ENCODE measurements at regions not wholly inside any gene's neighbourhood (a gene's known extent, or its start where the extent isn't known, plus 50 kb on each side); places are given as distances from the start of the nearest gene placed in this dataset.
"Not testable (repeated sequence)": the region's sequence is repeated elsewhere in the genome, so short reads cannot be mapped to it uniquely, and the experiment has no call there.

- not testable (repeated sequence) for DNase-seq (ENCODE audit: low read depth in 2 of 2)
Observed at GRCh38 chr18:14989569-14989968, 241.6 kb downstream of the ANKRD30B start.

GRCh38 chr18:14991934-14992445 is 244.0 kb downstream of the ANKRD30B start:
- not testable (repeated sequence) for DNase-seq (ENCODE audit: low read depth in 2 of 2)

GRCh38 chr18:14992758-14993157 is 244.8 kb downstream of the ANKRD30B start:
- not testable (repeated sequence) for DNase-seq (ENCODE audit: low read depth in 2 of 2)

GRCh38 chr18:14995023-14995422 is 247.1 kb downstream of the ANKRD30B start:
- not testable (repeated sequence) for DNase-seq (ENCODE audit: low read depth in 2 of 2)

GRCh38 chr18:14997357-14997756 is 249.4 kb downstream of the ANKRD30B start:
- DNase-seq (ENCODE audit: low read depth in 2 of 2): no peak

- DNase-seq (ENCODE audit: low read depth in 2 of 2): not testable (repeated sequence)
Observed at GRCh38 chr18:14997899-14998298, 249.9 kb downstream of the ANKRD30B start.

GRCh38 chr18:14998360-14999042 is 250.5 kb downstream of the ANKRD30B start:
- DNase-seq (ENCODE audit: low read depth in 2 of 2): not testable (repeated sequence)

- no peak for DNase-seq (ENCODE audit: low read depth in 2 of 2)
Observed at GRCh38 chr18:14999085-14999975, 251.4 kb downstream of the ANKRD30B start.

- not testable (repeated sequence) for DNase-seq (ENCODE audit: low read depth in 2 of 2)
Observed at GRCh38 chr18:15000119-15001037, 252.4 kb downstream of the ANKRD30B start.

GRCh38 chr18:15001038-15001794 is 253.2 kb downstream of the ANKRD30B start:
- not testable (repeated sequence) for DNase-seq (ENCODE audit: low read depth in 2 of 2)

- not testable (repeated sequence) for DNase-seq (ENCODE audit: low read depth in 2 of 2)
Observed at GRCh38 chr18:15001795-15002107, 253.8 kb downstream of the ANKRD30B start.

GRCh38 chr18:15002765-15003164 is 254.8 kb downstream of the ANKRD30B start:
- not testable (repeated sequence) for DNase-seq (ENCODE audit: low read depth in 2 of 2)

GRCh38 chr18:15003231-15003630 is 255.3 kb downstream of the ANKRD30B start:
- DNase-seq (ENCODE audit: low read depth in 2 of 2): not testable (repeated sequence)

GRCh38 chr18:15003636-15004269 is 255.8 kb downstream of the ANKRD30B start:
- not testable (repeated sequence) for DNase-seq (ENCODE audit: low read depth in 2 of 2)

- not testable (repeated sequence) for DNase-seq (ENCODE audit: low read depth in 2 of 2)
Observed at GRCh38 chr18:15004270-15004973, 256.4 kb downstream of the ANKRD30B start.

- DNase-seq (ENCODE audit: low read depth in 2 of 2): no peak
Observed at GRCh38 chr18:15005313-15006130, 257.6 kb downstream of the ANKRD30B start.

GRCh38 chr18:15006616-15007015 is 258.6 kb downstream of the ANKRD30B start:
- DNase-seq (ENCODE audit: low read depth in 2 of 2): not testable (repeated sequence)

GRCh38 chr18:15026041-15026440 is 278.1 kb downstream of the ANKRD30B start:
- not testable (repeated sequence) for DNase-seq (ENCODE audit: low read depth in 2 of 2)

GRCh38 chr18:15028037-15028436 is 280.1 kb downstream of the ANKRD30B start:
- not testable (repeated sequence) for DNase-seq (ENCODE audit: low read depth in 2 of 2)

Data from stimulated activated CD4-positive, alpha-beta T cell treated with anti-CD3 and anti-CD28 coated beads, Interleukin-1b, Interleukin-23, amount 100 ng/mL, for 4 hours (primary cell).